HG03432 (cell line): ENCODE measurements at regions not wholly inside any gene's neighbourhood (a gene's known extent, or its start where the extent isn't known, plus 50 kb on each side); places are given as distances from the start of the nearest gene placed in this dataset.
"Not testable (repeated sequence)": the region's sequence is repeated elsewhere in the genome, so short reads cannot be mapped to it uniquely, and the experiment has no call there.

Experiments
- ATAC-seq: cut with Tn5 transposase; IDR thresholded peaks from one replicate; pipeline ENCODE4 v1.9.1; 2021; ENCODE audit warnings: mild to moderate bottlenecking, moderate library complexity; ENCODE audit not compliant: unreplicated experiment

- no peak for ATAC-seq
These were observed 266.4 kb downstream of the CXCL12 start for GRCh38 chr10:44118500-44118899.

GRCh38 chr10:44116474-44116873 is 268.4 kb downstream of the CXCL12 start:
- no peak for ATAC-seq

GRCh38 chr10:44115516-44115915 is 269.4 kb downstream of the CXCL12 start:
- no peak for ATAC-seq

DNA sequence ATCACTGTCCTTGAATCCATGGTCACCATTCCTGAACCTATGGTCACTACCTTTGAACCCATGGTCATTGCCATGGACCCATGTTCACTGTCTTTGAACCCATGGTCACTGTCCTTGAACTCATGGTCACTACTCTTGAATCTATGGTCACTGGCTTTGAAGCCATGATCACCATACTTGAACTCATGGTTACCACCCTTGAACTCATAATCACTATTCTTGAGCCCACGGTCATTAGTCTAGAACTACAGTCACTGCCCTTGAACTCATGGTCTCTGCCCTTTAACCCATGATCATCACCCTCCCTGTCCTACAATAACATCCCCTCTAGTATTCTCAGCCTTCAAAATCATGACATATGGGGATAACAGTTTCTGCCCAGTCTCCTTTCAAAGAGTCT is 270.5 kb downstream of the CXCL12 start:
- ATAC-seq, result no peak

- ATAC-seq, result not testable (repeated sequence)
These were observed 272.6 kb downstream of the CXCL12 start for GRCh38 chr10:44112280-44112679.

DNA sequence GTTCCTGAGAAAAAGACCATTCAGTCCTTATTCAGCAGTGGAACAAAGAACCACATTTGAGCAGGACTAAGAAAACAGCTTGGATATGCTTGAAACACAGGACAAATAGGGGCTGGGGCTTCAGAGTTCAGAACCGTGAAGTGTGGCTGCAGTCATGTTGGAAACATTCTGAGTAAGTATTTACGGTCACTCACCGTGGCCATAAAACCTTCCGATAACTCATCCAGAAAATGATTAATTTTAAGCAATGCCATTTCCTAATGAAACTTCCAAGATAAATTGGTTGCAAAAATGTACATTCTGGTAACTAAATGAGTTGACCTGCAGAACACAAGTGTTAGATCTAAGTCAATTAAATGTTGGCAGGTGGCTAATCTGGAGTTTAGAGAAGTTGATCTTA is 279.2 kb downstream of the CXCL12 start:
- no peak for ATAC-seq

DNA sequence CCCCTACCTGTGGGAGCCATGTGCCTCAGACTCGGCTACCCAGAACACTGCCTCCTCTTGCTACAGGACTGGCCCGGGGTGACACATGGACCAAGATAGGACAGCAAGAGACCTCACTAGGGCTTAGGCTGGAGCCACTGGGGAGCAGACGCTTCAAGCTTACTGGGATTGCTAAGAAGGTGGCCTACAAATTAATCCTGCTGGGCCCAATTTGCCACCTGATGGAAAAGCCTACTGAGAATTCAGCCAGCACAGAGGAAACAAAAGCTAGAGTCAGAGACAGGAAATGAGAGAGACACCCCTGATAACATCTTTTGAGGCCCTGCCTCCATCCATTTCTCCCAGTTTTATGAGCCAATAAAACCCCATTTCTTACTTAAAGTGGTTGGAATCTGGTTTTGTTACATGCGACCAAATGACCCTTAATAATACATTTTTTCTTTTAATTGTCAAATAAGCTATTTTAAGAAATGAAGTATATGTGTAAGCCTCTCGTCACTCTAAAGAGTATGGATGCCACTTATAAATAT is 282.1 kb downstream of the CXCL12 start:
- no peak for ATAC-seq

DNA sequence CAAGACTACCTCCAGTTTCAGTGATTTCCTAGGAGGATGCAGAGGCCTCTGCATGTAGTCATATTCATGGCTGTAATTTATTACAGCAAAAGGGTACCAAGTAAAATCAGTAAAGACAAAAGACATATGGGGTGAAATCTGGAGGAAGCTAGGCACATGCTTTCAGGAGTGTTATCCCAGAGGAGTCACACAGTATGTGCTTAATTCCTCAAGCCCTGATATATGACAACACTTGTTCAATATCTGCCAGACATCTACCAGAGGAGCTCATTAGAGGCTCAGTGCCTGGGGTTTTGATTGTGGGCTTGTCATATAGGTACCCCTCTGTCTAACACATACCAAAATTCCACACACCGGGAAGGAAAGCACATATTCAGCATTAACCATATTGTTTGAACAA is 283.8 kb downstream of the CXCL12 start:
- no peak for ATAC-seq

GRCh38 chr10:44099511-44099910 is 285.4 kb downstream of the CXCL12 start:
- ATAC-seq, result no peak

DNA sequence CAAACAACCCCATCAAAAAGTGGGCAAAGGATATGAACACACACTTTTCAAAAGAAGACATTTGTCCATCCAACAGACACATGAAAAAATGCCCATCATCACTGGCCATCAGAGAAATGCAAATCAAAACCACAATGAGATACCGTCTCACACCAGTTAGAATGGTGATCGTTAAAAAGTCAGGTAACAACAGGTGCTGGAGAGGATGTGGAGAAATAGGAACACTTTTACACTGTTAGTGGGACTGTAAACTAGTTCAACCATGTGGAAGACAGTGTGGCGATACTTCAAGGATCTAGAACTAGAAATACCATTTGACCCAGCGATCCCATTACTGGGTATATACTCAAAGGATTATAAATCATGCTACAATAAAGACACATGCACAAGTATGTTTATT is 288.7 kb downstream of the CXCL12 start:
- not testable (repeated sequence) for ATAC-seq

DNA sequence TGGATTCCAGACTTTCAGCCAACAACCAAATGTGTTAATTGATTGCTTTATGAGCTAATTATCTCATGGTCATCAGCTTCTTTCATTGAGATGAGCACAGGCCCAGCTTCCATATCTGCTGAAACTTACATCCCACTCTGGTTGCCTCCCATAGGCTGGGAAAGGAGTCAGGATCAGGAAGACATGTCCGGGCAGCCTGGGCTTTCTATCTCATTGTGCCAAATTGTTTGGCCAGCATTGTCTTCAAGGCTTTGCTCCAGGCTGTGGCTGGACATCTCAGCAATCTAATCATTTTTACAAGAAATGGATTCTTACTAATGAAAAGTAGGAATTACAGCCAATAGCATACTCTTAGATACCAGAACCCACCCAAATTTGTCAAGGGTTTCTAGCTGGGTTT is 295.2 kb downstream of the CXCL12 start:
- ATAC-seq, result no peak

- no peak for ATAC-seq
These were observed 297.5 kb downstream of the CXCL12 start for GRCh38 chr10:44087403-44087802.

- no peak for ATAC-seq
These were observed 301.0 kb downstream of the CXCL12 start for GRCh38 chr10:44083719-44084400.

- ATAC-seq, result no peak
These were observed 313.4 kb downstream of the CXCL12 start for GRCh38 chr10:44071479-44071878.

DNA sequence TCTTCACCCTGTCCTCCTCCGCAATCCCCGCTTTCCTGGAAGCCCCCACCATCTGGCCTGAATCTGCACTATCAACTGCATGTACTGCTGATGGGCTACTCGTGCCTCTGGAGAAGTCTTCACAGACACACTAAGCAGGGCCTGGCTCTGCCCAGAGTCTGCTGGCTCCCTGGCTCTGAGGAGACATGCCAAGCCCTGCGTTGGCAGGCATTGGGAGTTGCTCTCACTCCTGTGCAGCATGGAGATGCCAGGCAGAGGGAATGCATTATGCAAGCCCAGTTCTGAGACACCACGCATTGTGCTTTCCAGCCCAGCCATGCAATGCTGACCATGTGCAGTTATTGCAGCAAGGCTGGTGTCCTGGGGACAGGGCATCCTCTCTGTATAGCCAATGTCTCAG is 314.6 kb downstream of the CXCL12 start:
- no peak for ATAC-seq

DNA sequence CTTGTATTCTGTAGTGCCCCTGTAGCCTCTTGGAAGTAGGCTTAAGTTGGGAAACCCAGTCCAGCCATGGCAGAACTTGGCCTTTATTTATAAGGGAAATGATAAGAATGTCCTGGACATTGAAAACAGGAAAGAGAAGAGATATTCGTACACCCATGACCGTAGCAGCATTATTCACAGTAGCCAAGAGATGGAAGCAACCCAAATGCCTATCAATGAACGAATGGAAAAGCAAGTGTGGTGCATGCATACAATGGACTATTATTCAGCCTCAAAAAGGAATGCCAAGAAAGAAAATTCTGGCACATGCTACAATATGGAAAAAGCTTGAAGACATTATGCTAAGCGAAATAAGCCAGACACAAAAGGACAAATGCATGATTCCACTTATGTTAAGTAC is 315.3 kb downstream of the CXCL12 start:
- ATAC-seq, result no peak

DNA sequence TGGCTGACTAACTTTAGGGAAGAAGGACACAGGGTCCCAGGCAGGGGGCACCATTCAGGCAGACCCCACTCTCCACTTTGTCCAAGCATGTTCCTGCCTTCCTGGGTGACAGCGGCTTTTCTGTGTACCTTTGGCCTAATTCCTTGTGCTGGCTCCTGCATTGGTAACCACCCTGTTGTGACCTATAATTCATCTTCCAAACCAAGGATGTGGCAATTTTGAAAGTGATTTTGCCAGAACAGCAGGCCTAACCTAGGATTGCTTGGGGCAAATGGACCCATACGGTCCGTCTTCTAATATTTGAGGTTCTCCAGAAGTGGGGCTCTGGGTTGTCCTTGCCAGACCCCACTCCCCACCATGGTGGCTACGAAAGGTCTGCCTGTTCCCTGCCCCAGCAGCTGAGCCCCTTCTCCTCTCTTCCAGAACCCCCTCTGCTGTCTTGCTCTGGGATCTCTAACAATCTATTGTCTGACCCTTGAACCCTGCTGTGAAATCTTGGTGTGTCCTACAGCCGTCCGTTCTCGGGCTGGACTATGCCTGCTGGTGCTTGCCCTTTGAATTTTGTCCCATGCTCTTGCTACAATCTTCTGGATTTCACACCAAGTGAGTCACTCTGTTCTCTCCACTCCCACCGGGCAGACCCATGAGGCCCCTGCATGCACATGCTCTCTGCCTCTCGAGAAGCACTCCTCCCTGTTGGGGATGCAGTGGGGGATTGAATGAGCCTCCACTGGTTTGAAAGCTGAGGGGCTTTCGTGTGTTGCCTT is 316.0 kb downstream of the CXCL12 start:
- ATAC-seq, result no peak

GRCh38 chr10:44067432-44067831 is 317.5 kb downstream of the CXCL12 start:
- no peak for ATAC-seq

- ATAC-seq, result no peak
These were observed 318.2 kb downstream of the CXCL12 start for GRCh38 chr10:44066527-44067255.

- ATAC-seq, result no peak
These were observed 318.9 kb downstream of the CXCL12 start for GRCh38 chr10:44065788-44066526.
